H1 (cell line): ENCODE measurements at regions not wholly inside any gene's neighbourhood (a gene's known extent, or its start where the extent isn't known, plus 50 kb on each side); places are given as distances from the start of the nearest gene placed in this dataset.

Experiments
- RNF2 ChIP-seq: fragments of 200-900, 300-1000 bp; sonication (generic); IDR thresholded peaks from 2 replicates; pipeline ENCODE4 v1.7.1; 2016; ENCODE audit warnings: borderline replicate concordance, low read depth, mild to moderate bottlenecking, antibody characterized with exemption, low read length; ENCODE audit not compliant: poor library complexity, severe bottlenecking; ENCODE audit errors: missing control alignments

- TF ChIP-seq RNF2, result no peak
Measured at GRCh38 chr1:118360817-118361216, 175.8 kb upstream of the SPAG17 start (continued).
